ENCODE measurements at regions not wholly inside any gene's neighbourhood (a gene's known extent, or its start where the extent isn't known, plus 50 kb on each side); places are given as distances from the start of the nearest gene placed in this dataset.

DNA sequence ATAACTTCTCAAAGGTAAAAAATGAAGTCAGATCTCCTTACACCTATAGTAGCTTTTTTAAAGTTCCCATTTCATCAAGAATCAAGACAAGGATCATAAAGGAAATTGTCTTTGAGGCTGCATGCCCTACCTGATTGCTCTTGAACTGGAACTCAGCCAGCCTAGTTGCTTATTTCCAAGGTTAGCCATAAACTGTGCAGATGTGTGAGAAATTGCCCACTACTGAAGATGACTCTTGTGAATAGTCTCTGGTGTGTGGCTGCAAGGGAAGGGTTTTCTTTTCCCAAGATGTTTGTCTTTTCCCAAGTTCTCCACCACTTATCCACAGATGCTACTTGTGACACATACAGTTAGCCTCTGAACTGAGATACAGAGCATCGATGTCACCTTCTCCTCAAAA, 81.7 kb upstream of the DUSP10 start:
- no peaks in the 10 kb centered on the region for H3K9me3 ChIP-seq (replicated peaks)
- no peaks in the 10 kb centered on the region for H3K27me3 ChIP-seq (replicated peaks)
- no peak overlapping the region for H3K4me3 ChIP-seq
- no peaks in the 10 kb centered on the region for H3K36me3 ChIP-seq
- no peak for DNase-seq (ENCODE audit: low read depth in 1 of 2, low spot score in 2 of 2)
- H3K27ac ChIP-seq, result peak overlapping the region; percentile 9; the same call in 1 of the 2 replicates
- H3K4me1 ChIP-seq (replicated peaks), result peaks cover 26% of the 10 kb centered on the region

DNA sequence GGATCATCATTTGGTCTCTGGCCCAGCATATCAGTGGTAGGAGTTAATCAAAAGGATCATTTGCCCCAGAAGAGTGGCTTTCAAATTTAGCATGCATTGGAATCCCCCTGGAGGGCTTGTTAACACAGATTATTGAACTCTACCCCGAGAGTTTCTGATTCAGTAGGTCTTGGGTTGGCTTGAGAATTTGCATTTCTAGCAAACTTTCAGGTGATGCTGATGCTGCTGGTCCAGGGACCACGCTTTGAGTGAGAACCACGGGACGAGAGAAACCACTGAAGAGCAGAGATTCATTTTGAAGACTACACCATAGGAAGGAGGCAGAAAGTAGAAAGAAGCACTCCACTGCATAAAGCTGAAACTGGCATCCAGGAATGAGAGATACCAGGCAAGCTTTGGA, 81.3 kb upstream of the DUSP10 start:
- no peaks in the 10 kb centered on the region for H3K36me3 ChIP-seq
- H3K9me3 ChIP-seq (replicated peaks), result no peaks in the 10 kb centered on the region
- H3K4me1 ChIP-seq (replicated peaks), result peaks cover 26% of the 10 kb centered on the region
- no peak overlapping the region for H3K4me3 ChIP-seq
- no peak overlapping the region for H3K27ac ChIP-seq
- no peaks in the 10 kb centered on the region for H3K27me3 ChIP-seq (replicated peaks)
- DNase-seq (ENCODE audit: low read depth in 1 of 2, low spot score in 2 of 2), result no peak

DNA sequence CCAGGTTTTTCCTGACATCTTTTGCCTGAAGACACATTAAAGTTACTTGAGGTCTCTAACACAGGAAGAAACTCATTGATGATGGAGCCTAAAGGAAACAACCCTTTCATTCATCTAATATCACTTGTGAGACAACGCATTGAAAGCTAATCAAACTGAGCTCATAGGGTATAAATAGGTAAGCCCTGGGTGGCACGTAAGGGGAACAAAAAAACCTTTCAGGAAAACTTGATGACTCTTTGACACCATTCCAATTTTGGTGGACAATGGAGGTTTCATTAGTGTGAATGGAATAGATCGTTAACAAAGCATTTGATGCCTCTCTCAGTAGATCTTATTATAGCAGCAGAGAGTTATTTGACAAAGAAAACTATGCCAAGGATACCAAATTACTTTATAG, 80.7 kb upstream of the DUSP10 start:
- Histone ChIP-seq H3K9me3 (replicated peaks) (no peaks in the 10 kb centered on the region), H3K27me3 (replicated peaks) (no peaks in the 10 kb centered on the region), H3K4me1 (replicated peaks) (peaks cover 28% of the 10 kb centered on the region), H3K4me3 (no peak overlapping the region), H3K36me3 (no peaks in the 10 kb centered on the region), H3K27ac (no peak overlapping the region)
- DNase-seq (ENCODE audit: low read depth in 1 of 2, low spot score in 2 of 2), result no peak

DNA sequence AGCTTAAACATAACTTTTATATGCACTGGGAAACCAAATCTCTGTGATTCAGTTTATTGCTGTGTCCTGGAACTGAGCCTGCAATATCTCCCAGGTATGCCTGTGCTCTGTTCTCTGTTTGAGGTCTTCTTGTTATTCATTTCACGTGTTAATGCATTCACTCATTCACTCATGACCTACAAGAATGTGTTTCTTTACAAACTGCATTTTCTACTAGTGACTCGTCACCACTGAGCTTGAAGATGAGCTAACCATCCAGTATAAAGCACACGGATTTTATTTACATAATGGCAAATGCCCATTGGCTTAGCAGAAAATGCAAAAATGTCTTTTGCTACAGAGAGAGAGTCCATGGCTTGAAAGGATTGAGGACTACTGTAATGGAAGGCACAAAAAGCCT, 75.0 kb upstream of the DUSP10 start:
- Histone ChIP-seq H3K36me3 (no peaks in the 10 kb centered on the region), H3K27ac (peak overlapping the region; percentile 31)
- peak in 1 of 2 experiments; percentile 73 for DNase-seq (ENCODE audit: low read depth in 1 of 2, low spot score in 2 of 2)

DNA sequence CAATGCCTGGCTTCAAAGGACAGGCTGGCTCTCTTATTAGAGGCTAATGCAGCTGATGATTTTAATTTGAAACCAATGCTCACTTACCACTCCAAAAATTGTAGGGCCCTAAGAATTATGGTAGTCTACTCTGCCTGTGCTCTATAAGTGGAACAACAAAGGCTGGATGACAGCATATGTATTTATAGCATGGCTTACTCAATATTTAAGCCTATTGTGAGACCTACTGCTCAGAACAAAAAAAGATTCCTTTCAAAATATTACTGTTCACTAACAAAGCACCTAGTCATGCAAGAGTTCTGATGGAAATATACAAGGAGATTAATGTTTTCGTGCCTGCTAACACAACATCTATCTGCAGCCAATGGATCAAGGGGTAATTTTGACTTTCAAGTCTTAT, 73.8 kb upstream of the DUSP10 start:
- Histone ChIP-seq H3K27ac (no peak overlapping the region), H3K9me3 (replicated peaks) (0 out of 2 replicates have a peak, but pooled peaks cover 3% of the 10 kb centered on the region), H3K27me3 (replicated peaks) (no peaks in the 10 kb centered on the region), H3K4me1 (replicated peaks) (peaks cover 21% of the 10 kb centered on the region), H3K4me3 (no peak overlapping the region), H3K36me3 (no peaks in the 10 kb centered on the region)
- no peak for DNase-seq (ENCODE audit: low read depth in 1 of 2, low spot score in 2 of 2)

More for the DNA sequence above, 75.0 kb upstream of the DUSP10 start:
- no peaks in the 10 kb centered on the region for H3K27me3 ChIP-seq (replicated peaks)
- 0 out of 2 replicates have a peak, but pooled peaks cover 3% of the 10 kb centered on the region for H3K9me3 ChIP-seq (replicated peaks)
- peaks cover 17% of the 10 kb centered on the region for H3K4me1 ChIP-seq (replicated peaks)
- no peak overlapping the region for H3K4me3 ChIP-seq

- H3K9me3 ChIP-seq (replicated peaks), result 0 out of 2 replicates have a peak, but pooled peaks cover 3% of the 10 kb centered on the region
- no peaks in the 10 kb centered on the region for H3K27me3 ChIP-seq (replicated peaks)
- no peak for DNase-seq (ENCODE audit: low read depth in 1 of 2, low spot score in 2 of 2)
- no peaks in the 10 kb centered on the region for H3K36me3 ChIP-seq
- no peak overlapping the region for H3K4me3 ChIP-seq
- H3K4me1 ChIP-seq (replicated peaks), result peaks cover 30% of the 10 kb centered on the region
- H3K27ac ChIP-seq, result no peak overlapping the region
Observed at GRCh38 chr1:221813887-221814286, 72.0 kb upstream of the DUSP10 start.

- H3K27ac ChIP-seq, result no peak overlapping the region
- H3K4me1 ChIP-seq (replicated peaks), result peaks cover 30% of the 10 kb centered on the region
- DNase-seq (ENCODE audit: low read depth in 1 of 2, low spot score in 2 of 2), result no peak
- no peak overlapping the region for H3K4me3 ChIP-seq
- H3K36me3 ChIP-seq, result no peaks in the 10 kb centered on the region
- H3K27me3 ChIP-seq (replicated peaks), result no peaks in the 10 kb centered on the region
- 0 out of 2 replicates have a peak, but pooled peaks cover 3% of the 10 kb centered on the region for H3K9me3 ChIP-seq (replicated peaks)
Observed at GRCh38 chr1:221812905-221813597, 71.2 kb upstream of the DUSP10 start.

GRCh38 chr1:221812088-221812752, 70.3 kb upstream of the DUSP10 start:
- Histone ChIP-seq H3K9me3 (replicated peaks) (0 out of 2 replicates have a peak, but pooled peaks cover 3% of the 10 kb centered on the region), H3K27ac (no peak overlapping the region), H3K4me1 (replicated peaks) (peaks cover 23% of the 10 kb centered on the region)

GRCh38 chr1:221810406-221810805, 68.5 kb upstream of the DUSP10 start:
- Histone ChIP-seq H3K4me1 (replicated peaks) (peaks cover 12% of the 10 kb centered on the region), H3K9me3 (replicated peaks) (no peaks in the 10 kb centered on the region), H3K27ac (peak overlapping the region; percentile 36), H3K36me3 (no peaks in the 10 kb centered on the region), H3K4me3 (no peak overlapping the region), H3K27me3 (replicated peaks) (no peaks in the 10 kb centered on the region)
- DNase-seq (ENCODE audit: low read depth in 1 of 2, low spot score in 2 of 2), result peak in 1 of 2 experiments; percentile 15

More at GRCh38 chr1:221812088-221812752, 70.3 kb upstream of the DUSP10 start:
- DNase-seq (ENCODE audit: low read depth in 1 of 2, low spot score in 2 of 2), result no peak
- Histone ChIP-seq H3K27me3 (replicated peaks) (no peaks in the 10 kb centered on the region), H3K4me3 (no peak overlapping the region), H3K36me3 (no peaks in the 10 kb centered on the region)

GRCh38 chr1:221809091-221810029, 67.5 kb upstream of the DUSP10 start:
- H3K27me3 ChIP-seq (replicated peaks), result no peaks in the 10 kb centered on the region
- H3K4me3 ChIP-seq, result no peak overlapping the region
- H3K4me1 ChIP-seq (replicated peaks), result peaks cover 12% of the 10 kb centered on the region
- H3K27ac ChIP-seq, result no peak overlapping the region
- DNase-seq (ENCODE audit: low read depth in 1 of 2, low spot score in 2 of 2), result no peak
- no peaks in the 10 kb centered on the region for H3K36me3 ChIP-seq
- no peaks in the 10 kb centered on the region for H3K9me3 ChIP-seq (replicated peaks)

DNA sequence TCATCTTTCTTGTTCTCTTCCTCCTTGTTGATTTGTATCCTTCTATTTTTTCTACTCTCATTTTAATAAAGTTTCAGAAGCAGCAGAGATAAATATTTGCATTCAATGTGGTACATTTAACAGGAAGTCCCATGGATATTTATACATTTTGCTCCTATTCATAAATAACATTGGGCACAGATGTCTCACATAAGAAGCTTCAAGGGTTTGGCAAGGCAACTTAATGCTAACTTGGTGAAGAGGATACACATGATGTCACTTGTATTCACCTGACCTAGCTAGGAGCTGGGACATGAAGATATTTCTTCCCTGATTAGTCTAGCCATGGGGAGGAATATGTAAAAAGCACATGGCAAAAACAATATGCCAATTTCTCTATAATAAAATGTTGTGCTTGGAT, 65.1 kb upstream of the DUSP10 start:
- no peak overlapping the region for H3K4me3 ChIP-seq

GRCh38 chr1:221806236-221806635, 64.3 kb upstream of the DUSP10 start:
- H3K4me3 ChIP-seq, result no peak overlapping the region
- H3K27ac ChIP-seq, result no peak overlapping the region
- H3K36me3 ChIP-seq, result no peaks in the 10 kb centered on the region
- no peak for DNase-seq (ENCODE audit: low read depth in 1 of 2, low spot score in 2 of 2)
- H3K4me1 ChIP-seq (replicated peaks), result peaks cover 25% of the 10 kb centered on the region
- no peaks in the 10 kb centered on the region for H3K27me3 ChIP-seq (replicated peaks)
- H3K9me3 ChIP-seq (replicated peaks), result no peaks in the 10 kb centered on the region

More for the DNA sequence above, 65.1 kb upstream of the DUSP10 start:
- Histone ChIP-seq H3K9me3 (replicated peaks) (no peaks in the 10 kb centered on the region), H3K36me3 (no peaks in the 10 kb centered on the region), H3K4me1 (replicated peaks) (peaks cover 19% of the 10 kb centered on the region), H3K27ac (no peak overlapping the region), H3K27me3 (replicated peaks) (no peaks in the 10 kb centered on the region)
- DNase-seq (ENCODE audit: low read depth in 1 of 2, low spot score in 2 of 2), result no peak

DNA sequence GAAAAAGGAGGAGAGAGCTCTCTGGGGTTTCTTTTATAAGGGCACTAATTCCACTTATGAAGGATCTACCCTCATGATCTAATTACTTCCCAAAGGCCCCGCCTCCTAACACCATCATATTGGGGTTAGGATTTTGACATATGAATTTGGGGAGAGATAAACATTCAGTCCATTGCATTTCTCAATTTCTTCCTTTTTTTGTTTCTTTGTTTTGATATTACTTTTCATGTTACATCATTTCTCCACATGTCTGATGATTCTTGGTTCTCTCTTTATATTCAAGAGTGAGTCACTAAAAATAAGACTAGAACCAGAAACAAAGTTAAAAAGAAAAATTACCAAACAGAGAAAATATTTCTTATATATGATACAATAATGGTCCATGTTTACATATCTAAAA, 63.2 kb upstream of the DUSP10 start:
- Histone ChIP-seq H3K9me3 (replicated peaks) (no peaks in the 10 kb centered on the region), H3K27ac (no peak overlapping the region), H3K27me3 (replicated peaks) (no peaks in the 10 kb centered on the region), H3K4me1 (replicated peaks) (peaks cover 17% of the 10 kb centered on the region), H3K4me3 (no peak overlapping the region), H3K36me3 (no peaks in the 10 kb centered on the region)
- no peak for DNase-seq (ENCODE audit: low read depth in 1 of 2, low spot score in 2 of 2)
